ENCODE measurements at regions not wholly inside any gene's neighbourhood (a gene's known extent, or its start where the extent isn't known, plus 50 kb on each side); places are given as distances from the start of the nearest gene placed in this dataset.

DNA sequence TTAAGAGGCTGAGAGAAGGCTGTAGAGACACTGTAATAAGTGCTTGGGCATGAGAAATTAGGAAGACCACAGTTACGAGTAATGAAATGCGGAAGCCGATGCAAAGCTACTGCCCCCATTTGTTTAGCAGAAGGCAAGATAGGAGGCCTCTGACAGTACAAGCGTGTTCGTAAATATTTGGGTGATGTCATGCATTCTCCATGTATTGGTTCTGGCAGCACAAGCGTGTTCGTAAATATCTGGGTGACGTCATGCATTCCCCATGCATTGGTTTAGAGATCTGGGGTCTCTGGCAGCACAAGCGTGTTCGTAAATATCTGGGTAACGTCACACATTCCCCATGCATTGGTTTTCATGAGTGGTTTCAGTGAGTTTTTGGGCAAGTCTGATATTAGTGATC lies 661.5 kb upstream of the FRG1 start:
- DNase-seq (ENCODE audit: low spot score in 2 of 2), result no peak
- intact Hi-C loops (cut with DNase I; ENCODE audit: low total_unique reads), result no loop called here
- no peak for TF ChIP-seq POLR2A (IDR thresholded peaks at IDR 0.05)
- TF ChIP-seq, protein P1, sequence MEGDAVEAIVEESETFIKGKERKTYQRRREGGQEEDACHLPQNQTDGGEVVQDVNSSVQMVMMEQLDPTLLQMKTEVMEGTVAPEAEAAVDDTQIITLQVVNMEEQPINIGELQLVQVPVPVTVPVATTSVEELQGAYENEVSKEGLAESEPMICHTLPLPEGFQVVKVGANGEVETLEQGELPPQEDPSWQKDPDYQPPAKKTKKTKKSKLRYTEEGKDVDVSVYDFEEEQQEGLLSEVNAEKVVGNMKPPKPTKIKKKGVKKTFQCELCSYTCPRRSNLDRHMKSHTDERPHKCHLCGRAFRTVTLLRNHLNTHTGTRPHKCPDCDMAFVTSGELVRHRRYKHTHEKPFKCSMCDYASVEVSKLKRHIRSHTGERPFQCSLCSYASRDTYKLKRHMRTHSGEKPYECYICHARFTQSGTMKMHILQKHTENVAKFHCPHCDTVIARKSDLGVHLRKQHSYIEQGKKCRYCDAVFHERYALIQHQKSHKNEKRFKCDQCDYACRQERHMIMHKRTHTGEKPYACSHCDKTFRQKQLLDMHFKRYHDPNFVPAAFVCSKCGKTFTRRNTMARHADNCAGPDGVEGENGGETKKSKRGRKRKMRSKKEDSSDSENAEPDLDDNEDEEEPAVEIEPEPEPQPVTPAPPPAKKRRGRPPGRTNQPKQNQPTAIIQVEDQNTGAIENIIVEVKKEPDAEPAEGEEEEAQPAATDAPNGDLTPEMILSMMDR (IDR thresholded peaks at IDR 0.05), result no peak
- no peak overlapping the region for H3K4me3 ChIP-seq (ENCODE audit: low read depth, poor library complexity, severe bottlenecking)
- WGBS, 2 donors, result 60 to 73% methylated on average over 8 to 11 of the region's 11 CpGs

GRCh38 chr4:189285377-189285776 lies 655.3 kb upstream of the FRG1 start:
- DNase-seq (ENCODE audit: low spot score in 2 of 2), result no peak
- TF ChIP-seq, protein P1 (IDR thresholded peaks at IDR 0.05), result no peak
- H3K4me3 ChIP-seq (ENCODE audit: low read depth, poor library complexity, severe bottlenecking), result no peak overlapping the region
- 73 to 78% methylated on average over 8 of the region's 8 CpGs for WGBS, 2 donors
- intact Hi-C loops (cut with DNase I; ENCODE audit: low total_unique reads), result no loop called here

GRCh38 chr4:189291939-189292338 lies 648.7 kb upstream of the FRG1 start:
- DNase-seq (ENCODE audit: low spot score in 2 of 2), result no peak
- intact Hi-C loops (cut with DNase I; ENCODE audit: low total_unique reads), result no loop called here
- no peak overlapping the region for H3K4me3 ChIP-seq (ENCODE audit: low read depth, poor library complexity, severe bottlenecking)
- no peak for TF ChIP-seq POLR2A (IDR thresholded peaks at IDR 0.05)
- TF ChIP-seq, protein P1 (IDR thresholded peaks at IDR 0.05), result no peak

DNA sequence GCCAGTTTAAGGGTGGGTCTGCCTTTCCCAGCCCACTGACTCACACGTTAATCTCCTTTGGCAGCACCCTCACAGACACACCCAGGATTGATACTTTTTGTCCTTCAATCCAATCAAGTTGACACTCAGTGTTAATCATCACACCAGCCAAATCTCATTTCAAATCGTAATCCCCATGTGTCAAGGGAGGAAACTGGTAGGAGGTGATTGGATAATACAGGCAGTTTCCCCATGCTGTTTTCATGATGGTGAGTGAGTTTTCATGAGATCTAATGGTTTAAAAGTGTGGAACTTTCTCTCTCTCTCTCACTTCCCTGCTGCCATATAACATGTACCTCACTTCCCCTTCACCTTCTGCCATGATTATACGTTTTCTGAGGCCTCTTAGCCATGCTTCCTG lies 647.2 kb upstream of the FRG1 start:
- H3K4me3 ChIP-seq (ENCODE audit: low read depth, poor library complexity, severe bottlenecking), result no peak overlapping the region
- no peak for DNase-seq (ENCODE audit: low spot score in 2 of 2)
- TF ChIP-seq, protein P1 (IDR thresholded peaks at IDR 0.05), result no peak
- no peak for TF ChIP-seq POLR2A (IDR thresholded peaks at IDR 0.05)
- intact Hi-C loops (cut with DNase I; ENCODE audit: low total_unique reads), result no loop called here
- WGBS, 2 donors, result 44 to 54% methylated on average over 3 of the region's 3 CpGs

DNA sequence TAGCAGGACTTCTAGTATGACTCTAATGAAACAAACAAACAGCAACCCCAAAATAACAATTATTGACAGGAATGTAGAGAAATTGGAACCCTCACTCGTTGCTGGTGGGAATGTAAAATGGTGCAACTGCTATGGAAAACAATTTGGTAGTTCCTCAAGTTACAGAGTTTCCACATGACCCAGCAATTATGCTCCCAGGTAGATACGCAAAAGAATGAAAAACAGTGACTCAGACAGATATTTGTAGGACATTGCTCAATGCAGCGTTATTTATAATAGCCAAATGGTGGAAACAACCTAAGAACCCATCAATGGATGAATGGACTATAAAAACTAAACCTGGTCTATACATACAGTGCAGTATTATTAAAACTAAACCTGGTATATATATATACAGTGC lies 646.1 kb upstream of the FRG1 start:
- TF ChIP-seq, protein P1 (IDR thresholded peaks at IDR 0.05), result no peak
- TF ChIP-seq POLR2A (IDR thresholded peaks at IDR 0.05), result no peak
- DNase-seq (ENCODE audit: low spot score in 2 of 2), result no peak
- no peak overlapping the region for H3K4me3 ChIP-seq (ENCODE audit: low read depth, poor library complexity, severe bottlenecking)
- intact Hi-C loops (cut with DNase I; ENCODE audit: low total_unique reads), result no loop called here
- 81 to 83% methylated on average over 3 of the region's 3 CpGs for WGBS, 2 donors

GRCh38 chr4:189299706-189300105 lies 641.0 kb upstream of the FRG1 start:
- intact Hi-C loops (cut with DNase I; ENCODE audit: low total_unique reads), result no loop called here
- H3K4me3 ChIP-seq (ENCODE audit: low read depth, poor library complexity, severe bottlenecking), result no peak overlapping the region
- TF ChIP-seq, protein P1 (IDR thresholded peaks at IDR 0.05), result no peak
- TF ChIP-seq POLR2A (IDR thresholded peaks at IDR 0.05), result no peak
- DNase-seq (ENCODE audit: low spot score in 2 of 2), result no peak
- 68 to 69% methylated on average over 5 of the region's 5 CpGs for WGBS, 2 donors

All from lower leg skin (tissue), 4 donors.